ENCODE measurements at regions not wholly inside any gene's neighbourhood (a gene's known extent, or its start where the extent isn't known, plus 50 kb on each side); places are given as distances from the start of the nearest gene placed in this dataset.

- peak overlapping the region in 1 of 2 experiments; percentile 50; a peak in 1 of 4 replicates for H3K4me2 ChIP-seq (ENCODE audit: insufficient read depth in 1 of 2, low read depth in 2 of 2, low read length in 2 of 2)
- TF ChIP-seq HDAC2 (IDR thresholded peaks at IDR 0.05; ENCODE audit: borderline replicate concordance in 1 of 2, low read depth in 2 of 2, low read length in 2 of 2): peak in 1 of 2 experiments; percentile 74; a peak in 1 of 4 replicates
- TF ChIP-seq SIRT6 (IDR thresholded peaks at IDR 0.05; ENCODE audit: low read length): no peak
- TF ChIP-seq, protein P1, sequence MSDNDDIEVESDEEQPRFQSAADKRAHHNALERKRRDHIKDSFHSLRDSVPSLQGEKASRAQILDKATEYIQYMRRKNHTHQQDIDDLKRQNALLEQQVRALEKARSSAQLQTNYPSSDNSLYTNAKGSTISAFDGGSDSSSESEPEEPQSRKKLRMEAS (IDR thresholded peaks at IDR 0.05): 0 out of 2 replicates have a peak, but pooled peaks have one; percentile 25
- TF ChIP-seq SIN3A (conservative IDR thresholded peaks at IDR 0.05 in 1 of 2, IDR thresholded peaks at IDR 0.05 in 1 of 2; ENCODE audit: low read depth in 1 of 2, low read length in 2 of 2): 0 out of 4 replicates have a peak, but pooled peaks of 1 of the 2 experiments have one; percentile 38
- TF ChIP-seq E2F6 (IDR thresholded peaks at IDR 0.05): peak; percentile 63
- TF ChIP-seq RAD21 (IDR thresholded peaks at IDR 0.05 in 1 of 2, conservative IDR thresholded peaks at IDR 0.05 in 1 of 2; ENCODE audit: low read depth in 2 of 2, low read length in 2 of 2): no peak
- no peak for TF ChIP-seq POLR2AphosphoS5 (IDR thresholded peaks at IDR 0.05; ENCODE audit: low read depth, low read length)
- TF ChIP-seq NANOG (IDR thresholded peaks at IDR 0.05; ENCODE audit: insufficient read depth, low read depth, low read length, poor library complexity, severe bottlenecking): peak; percentile 23
Measured at GRCh38 chr22:27638329-27639233, 163.0 kb downstream of the MN1 start.

More at GRCh38 chr22:27638329-27639233, 163.0 kb downstream of the MN1 start:
- Histone ChIP-seq H2BK120ac (replicated peaks; ENCODE audit: low read depth, low read length) (peak overlapping the region; percentile 22), H3K4me1 (replicated peaks in 1 of 4; ENCODE audit: control insufficient read depth in 3 of 4, insufficient read depth in 4 of 4, low read length in 3 of 4) (peaks cover 15 to 42% (median 27%) of the 10 kb centered on the region in 4 experiments), H3K18ac (ENCODE audit: extremely low read depth, low read length) (peak overlapping the region; percentile 42), H4K91ac (replicated peaks; ENCODE audit: insufficient read length, low read length) (peak overlapping the region; percentile 71), H3K79me1 (ENCODE audit: low read depth, low read length) (no peaks in the 10 kb centered on the region), H2BK12ac (ENCODE audit: low read depth, low read length) (peak overlapping the region; percentile 18), H2BK20ac (ENCODE audit: low read length) (peak overlapping the region; percentile 92; the same call in 1 of the 2 replicates), H4K5ac (ENCODE audit: insufficient read length, low read depth, low read length) (peak overlapping the region; percentile 28), H3K4ac (replicated peaks; ENCODE audit: insufficient read length, low read depth, low read length) (peak overlapping the region; percentile 49), H3K23me2 (ENCODE audit: low read depth, low read length) (no peaks in the 10 kb centered on the region), H4K20me1 (replicated peaks in 1 of 2; ENCODE audit: control insufficient read depth in 1 of 2, insufficient read depth in 2 of 2, low read length in 2 of 2) (no peaks in the 10 kb centered on the region), H4K8ac (ENCODE audit: extremely low read depth, insufficient read depth, low read length) (peak overlapping the region; percentile 76), H3K36me3 (ENCODE audit: control insufficient read depth in 2 of 4, insufficient read depth in 4 of 4, low read length in 3 of 4) (no peaks in the 10 kb centered on the region), H2BK15ac (ENCODE audit: low read length) (peak overlapping the region; percentile 40; the same call in 1 of the 2 replicates), H3K56ac (replicated peaks; ENCODE audit: insufficient read length, low read depth, low read length) (no peak overlapping the region), H3K23ac (ENCODE audit: insufficient read length) (no peak overlapping the region), H3K9ac (replicated peaks in 1 of 4; ENCODE audit: extremely low read depth in 1 of 4, low read depth in 3 of 4, low read length in 3 of 4) (no peak overlapping the region), H3K9me3 (ENCODE audit: insufficient read depth in 2 of 2, low read depth in 1 of 2, low read length in 1 of 2) (no peaks in the 10 kb centered on the region), H3K79me2 (ENCODE audit: control insufficient read depth in 1 of 2, insufficient read depth in 2 of 2, low read length in 2 of 2) (no peaks in the 10 kb centered on the region), H2AFZ (ENCODE audit: low read length) (no peak overlapping the region), H2AK5ac (ENCODE audit: low read depth, low read length) (peak overlapping the region; percentile 91; the same call in 1 of the 2 replicates), H2BK5ac (ENCODE audit: low read depth, low read length) (peak overlapping the region; percentile 5; the same call in 1 of the 2 replicates), H3K14ac (ENCODE audit: insufficient read length) (no peak overlapping the region), H3K27me3 (replicated peaks in 1 of 4; ENCODE audit: control insufficient read depth in 3 of 4, extremely low read depth in 1 of 4, insufficient read depth in 3 of 4, low read length in 3 of 4) (peaks cover 0 to 2% (median under 1%) of the 10 kb centered on the region in 4 experiments; a peak in 1 of 7 replicates), H3K4me3 (ENCODE audit: extremely low read depth in 1 of 4, insufficient read depth in 2 of 4, low read depth in 3 of 4, low read length in 4 of 4) (no peak overlapping the region; a peak in 2 of 8 replicates), H3K27ac (ENCODE audit: low read depth, low read length) (no peak overlapping the region)
- 80% methylated on average over 22 of the region's 25 CpGs; no CpG with 5 or more reads in 1 of the 2 experiments for WGBS, 2 experiments (ENCODE audit: extremely low coverage in 1 of 2, insufficient coverage in 1 of 2, insufficient read length in 1 of 2, insufficient replicate concordance in 2 of 2, low coverage in 1 of 2, low lambda C conversion rate in 2 of 2, missing lambda C conversion rate in 1 of 2)
- DNase-seq (ENCODE audit: low read depth in 1 of 2, low spot score in 2 of 2): no peak
- CTCF ChIA-PET (ENCODE audit: partially characterized antibody): interaction anchor here (0.6 to 1.1 kb wide), 2 partner anchors 234 to 609 kb away, joined by 3 read pairs; no protein-coding TSS in a partner anchor
- FAIRE-seq: no peak
- POLR2A ChIA-PET (ENCODE audit: partially characterized antibody): interaction anchor here (1.0 to 1.2 kb wide), 2 partner anchors 26 to 29 kb away, joined by 3 read pairs; no protein-coding TSS in a partner anchor

Data from H1 (cell line).